Left ventricle myocardium inferior (tissue), 1 donor: ENCODE measurements at regions not wholly inside any gene's neighbourhood (a gene's known extent, or its start where the extent isn't known, plus 50 kb on each side); places are given as distances from the start of the nearest gene placed in this dataset.

Experiments
- DNase-seq: peaks from one replicate; pipeline ENCODE4 v3.0.0-alpha.2; 2020
- H3K27ac ChIP-seq: fragments of 200-600 bp; replicated peaks from 2 replicates; pipeline ENCODE4 v1.8.0; 2021
- H3K27me3 ChIP-seq: fragments of 200-600 bp; 2 replicates; pipeline ENCODE4 v1.8.0; 2021; ENCODE audit warnings: low read depth
- H3K36me3 ChIP-seq: fragments of 200-600 bp; 2 replicates; pipeline ENCODE4 v1.8.0; 2021
- H3K4me1 ChIP-seq: fragments of 200-600 bp; 2 replicates; pipeline ENCODE4 v1.8.0; 2021
- H3K4me3 ChIP-seq: fragments of 200-600 bp; 2 replicates; pipeline ENCODE4 v1.8.0; 2021; ENCODE audit warnings: mild to moderate bottlenecking, moderate library complexity
- H3K9me3 ChIP-seq: fragments of 200-600 bp; replicated peaks from 2 replicates; pipeline ENCODE4 v1.8.0; 2021
- intact Hi-C: fragments of 100-400 bp; cut with micrococcal nuclease; formaldehyde crosslinking; loops from one replicate; pipeline ENCODE4 v1.11.0; 2022
- TF ChIP-seq, protein P1 (sequence below): fragments of 200-600 bp; IDR thresholded peaks from 2 replicates; pipeline ENCODE4 v1.8.0; 2021; ENCODE audit warnings: antibody characterized with exemption, mild to moderate bottlenecking, borderline replicate concordance
- donor health status: DM: no; HTN: yes; CAD: no; lungs with severe emphysema.

DNA sequence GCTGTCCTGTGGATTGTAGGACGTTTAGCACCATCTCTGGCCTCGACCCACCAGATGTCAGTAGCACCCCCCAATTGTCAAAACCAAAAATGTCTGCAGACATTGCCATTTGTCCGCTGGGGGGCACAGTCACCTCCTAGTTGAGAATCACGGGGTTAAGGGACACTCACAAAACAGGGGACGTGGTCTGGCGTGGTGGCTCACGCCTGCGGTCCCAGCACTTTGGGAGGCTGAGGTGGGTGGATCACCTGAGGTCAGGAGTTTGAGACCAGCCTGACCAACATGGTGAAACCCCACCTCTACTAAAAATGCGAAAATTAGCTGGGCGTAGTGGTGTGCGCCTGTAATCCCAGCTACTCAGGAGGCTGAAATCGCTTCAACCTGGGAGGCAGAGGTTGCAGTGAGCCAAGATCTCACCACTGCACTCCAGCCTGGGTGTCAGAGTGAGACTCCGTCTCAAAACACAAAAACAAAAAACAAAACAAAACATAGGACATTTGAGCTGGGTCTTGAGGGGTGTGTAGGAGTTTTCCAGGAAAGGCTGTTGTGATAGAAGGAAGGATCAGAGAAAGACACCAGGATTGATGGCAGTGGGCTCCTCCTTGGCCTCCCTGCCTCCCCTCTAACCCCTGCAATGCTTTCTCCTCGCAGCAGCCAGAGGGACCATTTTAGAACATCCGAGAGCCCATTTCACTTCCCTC is 171.8 kb upstream of the GSE1 start:
- Histone ChIP-seq H3K4me3 (no peak overlapping the region), H3K27me3 (no peaks in the 10 kb centered on the region), H3K36me3 (no peaks in the 10 kb centered on the region), H3K4me1 (peaks cover 17% of the 10 kb centered on the region), H3K27ac (no peak overlapping the region), H3K9me3 (no peaks in the 10 kb centered on the region)
- TF ChIP-seq, protein P1, sequence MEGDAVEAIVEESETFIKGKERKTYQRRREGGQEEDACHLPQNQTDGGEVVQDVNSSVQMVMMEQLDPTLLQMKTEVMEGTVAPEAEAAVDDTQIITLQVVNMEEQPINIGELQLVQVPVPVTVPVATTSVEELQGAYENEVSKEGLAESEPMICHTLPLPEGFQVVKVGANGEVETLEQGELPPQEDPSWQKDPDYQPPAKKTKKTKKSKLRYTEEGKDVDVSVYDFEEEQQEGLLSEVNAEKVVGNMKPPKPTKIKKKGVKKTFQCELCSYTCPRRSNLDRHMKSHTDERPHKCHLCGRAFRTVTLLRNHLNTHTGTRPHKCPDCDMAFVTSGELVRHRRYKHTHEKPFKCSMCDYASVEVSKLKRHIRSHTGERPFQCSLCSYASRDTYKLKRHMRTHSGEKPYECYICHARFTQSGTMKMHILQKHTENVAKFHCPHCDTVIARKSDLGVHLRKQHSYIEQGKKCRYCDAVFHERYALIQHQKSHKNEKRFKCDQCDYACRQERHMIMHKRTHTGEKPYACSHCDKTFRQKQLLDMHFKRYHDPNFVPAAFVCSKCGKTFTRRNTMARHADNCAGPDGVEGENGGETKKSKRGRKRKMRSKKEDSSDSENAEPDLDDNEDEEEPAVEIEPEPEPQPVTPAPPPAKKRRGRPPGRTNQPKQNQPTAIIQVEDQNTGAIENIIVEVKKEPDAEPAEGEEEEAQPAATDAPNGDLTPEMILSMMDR: no peak
- intact Hi-C loops: no loop called here
- no peak for DNase-seq

DNA sequence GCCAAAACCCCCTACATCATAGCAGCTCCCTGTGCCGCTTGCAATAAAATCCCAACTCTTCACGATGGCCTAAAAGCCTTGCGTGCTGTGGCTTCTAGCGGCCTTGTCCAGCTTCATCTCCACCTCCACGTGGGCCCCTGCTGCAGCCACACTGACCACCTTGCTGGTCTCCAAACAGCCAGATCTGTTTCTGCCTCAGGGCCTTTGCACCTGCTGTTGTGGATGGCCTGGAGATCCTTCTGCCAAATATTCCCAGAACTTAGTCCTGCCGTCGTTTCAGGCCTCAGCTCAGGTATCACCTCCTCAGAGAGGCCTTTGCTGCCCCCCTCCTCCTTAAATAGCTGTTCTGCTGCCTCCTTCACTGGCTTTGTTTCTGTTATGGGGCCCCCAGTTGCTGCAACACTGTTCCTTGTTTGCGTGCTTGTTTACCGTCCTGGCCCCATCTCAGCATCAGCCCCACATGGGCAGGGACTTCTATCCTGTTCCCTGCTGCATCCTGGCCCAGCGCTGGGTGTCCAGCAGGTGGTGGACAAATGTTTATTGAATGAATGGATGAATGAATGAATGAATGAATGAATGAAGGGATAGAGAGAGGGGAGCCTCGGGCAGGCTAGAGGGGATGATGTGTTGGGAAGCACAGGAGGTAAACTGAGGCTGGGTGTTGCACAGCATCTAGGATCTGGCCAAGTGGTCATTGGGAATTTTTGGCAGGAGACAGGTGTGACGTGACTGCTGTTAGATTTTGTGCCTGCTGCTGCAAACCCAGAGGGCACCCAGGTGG is 171.0 kb upstream of the GSE1 start:
- no peak for DNase-seq
- H3K36me3 ChIP-seq: no peaks in the 10 kb centered on the region
- TF ChIP-seq, protein P1: no peak
- no peaks in the 10 kb centered on the region for H3K9me3 ChIP-seq
- H3K4me3 ChIP-seq: no peak overlapping the region
- peaks cover 17% of the 10 kb centered on the region for H3K4me1 ChIP-seq
- no peak overlapping the region for H3K27ac ChIP-seq
- intact Hi-C loops: no loop called here
- H3K27me3 ChIP-seq: no peaks in the 10 kb centered on the region

DNA sequence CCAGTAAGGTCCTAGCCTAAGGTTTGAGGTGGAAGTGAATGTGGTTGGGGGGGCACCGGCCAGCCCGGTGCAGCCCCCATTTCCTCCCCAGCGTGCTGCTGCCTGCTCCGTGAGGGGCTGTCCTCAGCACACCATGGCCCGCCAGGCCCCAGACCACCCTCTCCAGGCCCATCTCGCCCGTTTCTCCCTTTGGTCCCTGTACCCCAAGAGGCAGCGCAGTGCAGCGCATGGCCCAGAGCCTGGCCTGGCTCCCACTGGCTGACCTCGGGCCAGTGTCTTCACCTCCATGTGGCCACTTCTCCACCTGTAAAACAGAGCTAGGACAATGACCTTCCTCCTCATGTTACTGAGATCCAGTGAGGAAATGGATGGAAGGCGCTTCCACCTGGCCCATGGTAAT is 170.0 kb upstream of the GSE1 start:
- H3K36me3 ChIP-seq: no peaks in the 10 kb centered on the region
- no peaks in the 10 kb centered on the region for H3K9me3 ChIP-seq
- H3K27ac ChIP-seq: no peak overlapping the region
- peaks cover 11% of the 10 kb centered on the region for H3K4me1 ChIP-seq
- H3K4me3 ChIP-seq: no peak overlapping the region
- DNase-seq: no peak
- TF ChIP-seq, protein P1: no peak
- H3K27me3 ChIP-seq: no peaks in the 10 kb centered on the region
- intact Hi-C loops: no loop called here

DNA sequence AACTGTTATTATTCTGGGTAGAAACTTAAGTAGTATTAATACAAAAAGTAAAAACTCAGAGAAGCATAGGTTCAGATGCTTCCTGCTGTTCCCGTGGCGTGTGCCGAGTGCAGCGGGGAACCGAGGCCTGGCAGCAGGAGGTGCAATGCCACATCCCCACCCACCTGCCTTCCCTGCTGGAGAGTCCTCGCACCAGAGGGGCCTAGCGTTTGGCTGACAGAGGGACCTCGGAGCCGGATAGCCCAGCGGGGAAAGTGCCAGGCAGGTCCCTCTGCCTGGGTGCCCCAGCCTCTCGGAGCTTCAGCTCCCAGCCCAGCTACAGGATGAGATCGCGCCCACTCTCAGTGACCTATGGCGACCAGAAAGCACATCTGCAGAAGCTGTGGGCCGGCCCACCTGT is 169.6 kb upstream of the GSE1 start:
- intact Hi-C loops: no loop called here

DNA sequence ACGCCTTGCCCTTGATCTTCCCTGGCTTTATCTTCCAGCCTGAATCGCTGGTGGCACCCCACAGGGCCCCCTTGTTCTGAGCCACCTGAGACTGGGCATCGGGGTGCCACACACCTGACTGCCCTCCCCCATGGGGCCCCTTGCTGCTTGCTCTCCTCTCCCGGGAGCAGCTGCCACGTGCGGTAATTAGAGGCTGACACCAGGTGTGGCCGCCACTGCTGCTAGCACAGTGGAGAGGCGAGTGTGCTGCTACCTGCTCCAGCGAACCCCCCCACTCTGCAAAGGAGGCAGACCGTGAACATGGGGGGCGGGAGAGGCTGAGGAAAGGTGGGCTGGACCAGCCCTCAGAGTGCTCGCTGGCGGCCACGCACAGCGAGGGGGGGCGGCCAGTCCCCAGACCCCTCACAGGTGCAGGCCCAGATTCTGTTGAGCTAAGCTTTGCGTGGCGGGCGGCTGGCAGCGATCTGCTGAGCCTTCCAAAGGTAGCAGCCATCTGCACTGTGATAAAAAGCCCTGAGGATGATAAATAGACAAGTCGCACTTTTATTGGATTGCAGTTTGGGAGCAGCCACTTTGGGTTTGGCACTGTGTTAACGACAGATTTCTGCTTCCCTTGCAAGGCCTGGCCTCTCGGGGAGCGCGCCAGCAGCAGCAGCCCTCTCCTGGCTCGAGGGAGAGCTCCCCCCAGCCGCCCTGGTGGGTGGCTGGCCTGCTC is 167.9 kb upstream of the GSE1 start:
- intact Hi-C loops: no loop called here
- TF ChIP-seq, protein P1: no peak
- H3K27ac ChIP-seq: no peak overlapping the region
- H3K36me3 ChIP-seq: no peaks in the 10 kb centered on the region
- H3K4me3 ChIP-seq: no peak overlapping the region
- H3K27me3 ChIP-seq: no peaks in the 10 kb centered on the region
- H3K9me3 ChIP-seq: no peaks in the 10 kb centered on the region
- peaks cover 11% of the 10 kb centered on the region for H3K4me1 ChIP-seq
- DNase-seq: no peak

More for the DNA sequence above, 169.6 kb upstream of the GSE1 start:
- H3K4me1 ChIP-seq: peaks cover 11% of the 10 kb centered on the region
- no peaks in the 10 kb centered on the region for H3K27me3 ChIP-seq
- no peak for DNase-seq
- no peak overlapping the region for H3K27ac ChIP-seq
- no peak overlapping the region for H3K4me3 ChIP-seq
- TF ChIP-seq, protein P1: no peak
- no peaks in the 10 kb centered on the region for H3K9me3 ChIP-seq
- H3K36me3 ChIP-seq: no peaks in the 10 kb centered on the region
